GM21381 (cell line): ENCODE measurements at regions not wholly inside any gene's neighbourhood (a gene's known extent, or its start where the extent isn't known, plus 50 kb on each side); places are given as distances from the start of the nearest gene placed in this dataset.

Experiments used
- ATAC-seq: cut with Tn5 transposase; IDR thresholded peaks from one replicate; pipeline ENCODE4 v1.9.1; 2021; ENCODE audit warnings: mild to moderate bottlenecking, moderate library complexity; ENCODE audit not compliant: unreplicated experiment

DNA sequence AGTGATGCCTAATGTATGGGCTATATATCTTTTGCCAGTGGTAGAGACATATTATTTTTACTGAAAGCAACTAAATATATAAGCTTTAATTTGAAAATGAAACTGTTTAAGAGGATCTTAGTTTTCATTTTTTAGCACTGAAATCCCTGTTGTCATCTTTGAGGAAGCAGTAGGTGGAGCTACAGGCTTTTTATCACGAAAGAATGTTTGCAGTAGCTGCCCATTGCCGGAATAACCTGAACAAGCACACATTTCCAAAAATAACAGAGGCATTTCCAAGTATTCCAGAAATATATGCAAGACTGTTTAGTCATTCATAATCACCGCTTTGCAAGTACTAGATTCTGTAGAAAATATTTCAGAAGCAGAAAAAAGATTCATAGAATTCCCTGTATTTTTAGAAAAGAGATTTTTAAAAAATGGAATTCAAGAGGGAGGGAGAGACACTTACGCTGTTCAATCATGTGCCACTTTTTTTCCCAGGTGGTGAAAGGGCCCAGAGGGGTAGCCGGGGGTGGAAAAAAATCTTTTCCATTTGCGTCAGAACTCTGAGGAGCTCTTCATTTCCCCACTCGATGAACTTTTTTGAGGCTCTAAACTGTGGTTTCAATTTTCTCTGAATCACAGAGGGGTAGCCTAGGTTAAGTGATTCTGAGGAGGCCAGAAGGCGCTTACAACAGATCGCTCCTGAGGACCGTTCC, 142.5 kb upstream of the FERMT1 start:
- no peak for ATAC-seq

DNA sequence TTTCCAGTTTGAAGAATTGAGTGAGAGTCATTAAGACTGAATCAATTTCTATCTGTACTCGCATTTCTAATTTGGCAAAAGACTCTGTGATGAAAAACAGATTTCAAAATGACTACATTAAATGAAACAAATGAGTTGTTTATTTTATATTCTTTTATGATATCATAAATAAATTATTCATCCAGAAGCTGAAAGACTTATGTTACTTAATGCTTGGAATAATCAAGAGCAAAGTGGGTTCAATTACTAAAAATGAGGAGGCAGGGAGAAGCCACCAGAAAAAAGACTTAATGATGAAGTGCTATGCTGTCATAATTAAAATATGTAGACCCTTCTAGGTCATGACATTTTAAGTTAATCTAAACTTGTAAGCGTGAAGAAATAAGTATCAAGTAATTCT, 130.6 kb upstream of the FERMT1 start:
- ATAC-seq = no peak

DNA sequence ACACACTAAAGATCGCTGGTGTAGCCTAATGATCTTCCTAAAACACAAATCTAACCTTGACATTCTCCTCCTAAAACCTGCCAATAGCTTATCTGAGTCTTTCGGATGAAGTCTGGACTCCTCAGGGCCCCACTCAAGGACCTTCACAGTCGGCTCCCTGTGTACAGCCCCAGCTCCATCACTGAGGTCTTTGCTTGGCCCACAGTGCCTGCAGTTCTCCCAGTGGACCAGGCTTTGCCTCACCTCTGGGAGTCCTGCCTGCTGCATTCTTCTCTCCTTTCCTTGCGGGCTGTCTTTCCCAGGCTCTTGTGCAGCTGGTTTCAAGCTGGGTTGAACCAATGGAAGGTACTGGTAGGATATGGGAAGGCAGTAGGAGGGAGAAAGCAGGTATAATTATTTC, 122.6 kb upstream of the FERMT1 start:
- no peak for ATAC-seq

DNA sequence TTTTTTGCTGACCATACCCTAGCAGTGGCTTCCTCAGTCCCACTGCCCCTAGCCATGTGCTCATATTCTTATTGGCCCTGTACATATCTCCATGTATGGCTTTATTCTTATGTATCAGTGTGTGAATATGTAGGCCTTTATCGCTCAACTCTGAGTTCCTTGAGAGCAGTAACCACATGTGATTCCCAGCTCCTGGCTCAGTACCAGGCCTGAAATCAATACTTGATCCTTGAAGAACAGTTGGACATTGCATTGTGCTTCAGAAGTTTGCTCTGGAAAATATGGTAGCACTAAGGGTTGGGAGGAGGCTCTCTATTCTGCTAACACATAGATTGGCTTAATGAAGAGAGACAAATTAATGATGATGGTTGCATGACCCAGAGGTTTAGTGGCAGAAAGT, 118.8 kb upstream of the FERMT1 start:
- ATAC-seq = no peak

DNA sequence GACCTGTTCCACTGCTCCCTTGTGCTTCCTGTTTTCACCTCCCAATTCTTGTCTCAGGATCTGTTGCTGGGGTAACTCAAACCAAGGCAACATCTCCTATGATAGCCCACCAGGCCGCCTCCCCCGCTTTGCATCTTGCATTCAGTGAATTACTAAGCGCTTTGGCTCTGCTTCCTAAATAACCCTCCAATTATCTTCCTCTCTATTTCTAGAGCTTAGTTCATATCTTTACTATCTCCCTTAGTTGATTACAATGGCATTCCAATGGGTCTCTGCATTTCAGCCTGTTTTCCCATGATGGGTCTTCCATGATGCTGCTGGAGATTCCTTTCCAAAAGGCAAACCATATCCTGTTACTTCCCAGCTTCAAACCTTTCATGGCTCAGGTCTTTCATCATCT, 117.2 kb upstream of the FERMT1 start:
- ATAC-seq = no peak

DNA sequence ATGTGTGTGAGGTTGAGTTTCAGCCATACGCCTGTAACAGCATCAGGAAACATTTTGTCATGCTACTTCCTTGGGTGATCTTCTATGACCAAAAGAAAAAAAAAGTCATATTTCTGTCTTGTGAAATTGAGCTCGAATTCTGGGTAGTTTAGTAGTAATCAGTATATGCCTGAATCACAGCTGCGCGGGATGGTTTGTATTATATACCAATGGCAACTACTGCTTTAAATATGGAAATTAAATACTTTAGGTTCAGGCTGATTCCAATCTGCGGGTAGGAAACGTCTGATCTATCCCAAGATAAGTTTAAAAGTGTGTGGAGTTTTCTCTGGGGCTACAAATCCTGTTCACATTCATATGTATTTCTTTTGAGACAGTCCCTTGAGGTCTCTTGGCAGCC, 115.6 kb upstream of the FERMT1 start:
- ATAC-seq = no peak

DNA sequence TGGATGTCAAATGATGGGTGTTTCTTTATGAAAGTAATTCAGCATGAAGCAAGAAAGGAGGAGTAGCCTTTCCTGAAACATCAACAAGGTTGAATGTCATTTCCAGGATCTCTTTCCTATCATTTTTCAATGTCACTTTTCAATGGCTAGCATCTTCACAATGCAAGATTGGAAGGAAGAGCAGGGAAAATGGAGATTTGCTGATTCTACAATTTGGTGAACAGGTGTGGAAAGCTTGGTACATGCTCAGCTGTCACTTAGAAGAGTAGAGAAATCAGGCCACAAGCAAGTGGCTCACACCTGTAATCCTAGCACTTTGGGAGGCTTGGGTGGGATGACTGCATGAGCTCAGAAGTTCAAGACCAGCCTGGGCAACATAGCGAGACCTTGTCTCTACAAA, 112.7 kb upstream of the FERMT1 start:
- no peak for ATAC-seq

DNA sequence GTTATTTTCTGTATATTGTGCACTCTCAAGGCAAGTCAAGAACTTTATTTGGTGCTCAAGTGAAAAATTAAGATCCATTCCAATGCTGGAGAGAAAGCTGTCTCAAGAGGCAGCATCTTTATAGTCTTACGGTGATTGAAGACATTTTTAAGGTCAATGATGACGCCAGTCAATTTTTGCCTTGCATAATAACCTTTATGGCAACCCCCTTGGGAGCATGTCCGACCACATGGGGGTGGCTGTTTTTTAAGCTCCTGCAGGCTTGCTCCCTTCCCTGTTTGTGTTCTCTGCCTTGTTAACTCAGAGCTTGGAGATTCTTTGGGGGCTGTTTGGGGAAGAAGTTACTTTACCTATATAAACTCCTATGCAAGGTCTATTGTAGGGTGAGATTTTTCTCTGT, 109.6 kb upstream of the FERMT1 start:
- ATAC-seq = no peak

DNA sequence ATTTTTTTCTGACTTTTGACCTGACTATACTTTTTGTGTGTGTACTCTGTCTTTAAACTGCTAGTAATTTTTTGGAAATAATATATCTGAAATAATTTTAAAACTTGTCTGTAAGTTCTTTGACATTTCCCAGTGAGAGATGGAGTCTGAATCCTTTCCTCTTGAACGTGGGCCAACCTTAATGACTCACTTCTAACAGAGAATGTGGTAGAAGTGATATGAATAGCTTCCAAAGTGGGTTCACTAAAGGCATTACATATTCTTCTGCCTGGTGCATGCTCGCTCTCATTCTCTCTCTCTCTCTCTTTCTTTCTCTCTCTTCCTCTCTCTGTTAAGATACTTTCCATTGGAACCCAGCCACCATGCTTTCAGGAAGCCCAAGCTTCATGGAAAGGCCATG, 108.7 kb upstream of the FERMT1 start:
- ATAC-seq = no peak

DNA sequence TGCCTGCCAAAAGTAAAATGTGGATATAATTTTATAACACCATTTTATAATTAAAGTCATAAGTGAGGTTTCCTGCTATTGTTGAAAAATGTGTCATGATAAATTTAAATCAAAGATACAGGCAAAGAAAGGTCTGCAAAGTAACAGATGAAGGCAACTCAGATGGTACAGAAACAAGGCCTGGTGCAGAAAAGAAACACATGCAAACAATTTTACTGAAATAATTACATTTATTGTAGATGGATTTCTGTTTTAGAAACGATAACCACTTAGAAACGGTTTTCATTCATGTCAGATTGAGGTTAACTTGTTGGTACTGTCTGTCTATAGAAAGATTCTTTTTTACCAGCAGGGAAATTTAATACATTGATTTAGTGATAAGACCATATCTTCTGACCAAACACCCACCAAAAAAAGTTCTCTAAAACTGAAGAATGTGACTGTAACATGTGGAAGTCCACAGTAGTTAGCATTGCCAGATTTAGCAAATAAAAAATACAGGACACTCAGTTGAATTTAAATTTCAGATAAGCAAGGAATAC, 105.5 kb upstream of the FERMT1 start:
- no peak for ATAC-seq

DNA sequence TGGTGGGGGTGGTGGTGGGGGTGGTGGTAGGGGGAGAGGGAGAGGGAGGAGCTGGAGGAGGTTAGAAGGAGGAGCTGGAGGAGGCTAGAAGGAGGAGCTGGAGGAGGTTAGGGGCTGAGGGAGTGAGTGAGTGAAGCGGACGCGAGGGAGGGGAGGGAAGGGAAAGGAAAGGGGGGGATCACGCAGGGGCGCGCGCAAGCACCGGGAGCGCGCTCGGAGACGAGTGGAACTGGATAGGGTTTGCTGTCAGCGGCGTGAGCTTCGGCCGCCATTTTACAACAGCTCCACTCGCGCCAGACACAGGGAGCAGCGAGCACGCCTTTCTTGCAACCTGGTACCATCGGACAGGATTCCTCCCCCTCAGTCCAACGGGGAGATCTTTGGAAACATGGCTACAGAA, 90.5 kb upstream of the FERMT1 start:
- no peak for ATAC-seq

DNA sequence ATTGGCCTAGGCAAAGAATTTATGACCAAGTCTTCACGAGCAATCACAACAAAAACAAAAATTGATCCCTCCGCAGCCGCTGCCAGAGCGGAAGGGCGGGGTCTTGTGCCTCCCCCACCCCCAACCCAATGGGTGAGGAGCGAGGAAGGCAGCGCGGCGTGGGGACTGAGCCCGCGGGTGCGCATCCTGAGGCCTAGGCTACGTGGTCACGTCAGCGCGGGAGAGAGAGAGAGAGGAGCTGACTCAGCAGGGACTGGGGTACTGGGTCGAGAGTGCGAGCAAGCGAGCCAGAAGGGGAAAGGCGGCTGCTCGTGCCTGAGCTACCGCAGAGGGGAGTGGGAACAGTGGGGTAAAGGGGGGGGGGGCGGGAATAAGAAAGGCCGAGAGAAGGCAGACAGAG, 90.1 kb upstream of the FERMT1 start:
- no peak for ATAC-seq

DNA sequence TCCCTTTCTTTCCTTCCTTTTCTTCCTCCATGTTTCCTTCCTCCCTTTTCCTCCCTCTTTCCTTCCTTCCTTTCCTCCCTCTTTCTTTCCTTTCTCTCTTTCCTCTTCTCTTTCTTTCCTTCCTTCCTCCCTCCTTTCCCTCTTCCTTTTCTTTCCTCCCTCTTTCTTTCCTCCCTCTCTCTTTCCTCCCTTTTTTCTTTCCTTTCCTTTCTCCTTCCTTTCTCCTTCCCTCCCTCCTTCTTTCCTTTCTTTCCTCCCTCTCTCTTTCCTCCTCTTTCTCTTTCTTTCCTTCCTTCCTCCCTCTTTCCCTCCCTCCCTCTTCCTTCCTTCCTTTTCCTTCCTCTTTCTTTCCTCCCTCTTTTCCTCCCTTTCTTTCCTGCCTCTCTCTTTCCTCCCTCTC, 86.3 kb upstream of the FERMT1 start:
- ATAC-seq = no peak

DNA sequence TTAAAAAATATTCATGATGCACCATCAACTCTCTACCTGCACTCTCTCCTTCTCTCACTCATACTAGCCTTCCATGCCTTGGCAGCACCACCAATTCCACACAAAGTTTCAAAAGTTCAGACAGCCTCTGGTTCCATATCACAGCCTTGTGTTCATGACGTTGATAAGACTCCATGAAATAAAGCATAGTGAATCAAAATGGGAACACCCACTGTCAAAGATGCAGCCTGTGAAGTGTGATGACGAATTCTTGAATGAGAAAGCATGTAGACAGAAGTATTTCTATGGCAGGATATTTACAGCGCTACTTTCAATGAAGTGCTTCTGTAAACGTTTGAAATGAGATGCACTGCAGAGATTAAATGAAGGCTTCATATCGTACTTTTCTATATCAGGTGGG, 77.3 kb upstream of the FERMT1 start:
- no peak for ATAC-seq

DNA sequence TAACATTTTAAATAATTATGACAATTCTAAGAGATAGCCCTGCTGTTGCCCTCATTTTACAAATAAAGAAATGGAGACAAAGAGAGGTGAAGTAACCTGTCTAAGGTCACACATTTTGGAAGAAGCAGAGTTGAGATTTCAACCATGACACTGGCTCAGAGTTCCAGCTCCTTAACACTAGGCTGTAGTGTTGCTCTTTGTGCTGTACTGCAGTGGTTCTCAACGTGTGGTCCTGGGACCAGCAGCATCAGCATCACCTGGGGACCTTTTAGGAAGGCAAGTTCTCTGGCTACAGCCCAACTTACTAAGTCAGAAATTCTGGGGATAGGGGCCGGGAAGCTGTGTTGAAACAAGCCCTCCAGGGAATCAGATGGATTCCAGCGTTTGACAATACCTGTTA, 62.4 kb upstream of the FERMT1 start:
- no peak for ATAC-seq

DNA sequence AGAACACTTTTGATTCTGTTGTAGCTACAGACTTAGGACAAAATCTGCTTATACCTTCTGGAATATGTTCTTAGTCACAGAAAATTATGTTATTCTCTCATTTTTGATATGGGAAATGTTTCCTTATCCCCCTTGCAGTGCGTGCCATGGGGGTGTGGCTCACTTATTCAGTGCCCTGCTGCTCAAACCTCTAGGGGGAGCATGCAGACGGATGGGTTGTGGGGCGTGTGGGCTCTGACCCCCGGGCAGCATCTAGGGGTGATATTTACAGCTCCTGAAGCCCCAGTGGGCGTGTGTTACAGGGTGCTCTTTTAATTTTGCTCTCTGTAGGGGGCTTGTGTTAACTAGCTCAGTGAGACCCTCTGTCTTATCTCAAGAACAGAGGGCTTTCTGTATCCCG, 61.3 kb upstream of the FERMT1 start:
- ATAC-seq = no peak

DNA sequence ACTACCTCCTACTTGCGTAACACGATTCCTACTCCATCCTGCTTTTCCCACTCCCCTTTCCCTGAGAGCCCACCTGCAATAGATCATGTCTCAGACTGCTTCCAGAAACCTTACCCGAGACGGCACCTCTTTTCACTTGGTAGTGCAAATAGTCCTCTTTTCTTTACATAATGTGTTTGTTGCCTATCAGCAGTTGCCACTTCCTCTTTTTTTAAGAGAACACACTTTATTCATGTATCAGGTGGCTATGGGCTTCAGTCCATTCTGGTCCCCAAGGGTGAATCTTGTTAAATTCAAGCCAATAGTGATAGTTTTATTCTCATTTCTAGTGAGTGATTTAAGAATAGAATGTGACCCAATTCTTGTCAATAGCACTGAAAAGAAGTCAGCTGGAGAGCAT, 57.7 kb upstream of the FERMT1 start:
- ATAC-seq = no peak

DNA sequence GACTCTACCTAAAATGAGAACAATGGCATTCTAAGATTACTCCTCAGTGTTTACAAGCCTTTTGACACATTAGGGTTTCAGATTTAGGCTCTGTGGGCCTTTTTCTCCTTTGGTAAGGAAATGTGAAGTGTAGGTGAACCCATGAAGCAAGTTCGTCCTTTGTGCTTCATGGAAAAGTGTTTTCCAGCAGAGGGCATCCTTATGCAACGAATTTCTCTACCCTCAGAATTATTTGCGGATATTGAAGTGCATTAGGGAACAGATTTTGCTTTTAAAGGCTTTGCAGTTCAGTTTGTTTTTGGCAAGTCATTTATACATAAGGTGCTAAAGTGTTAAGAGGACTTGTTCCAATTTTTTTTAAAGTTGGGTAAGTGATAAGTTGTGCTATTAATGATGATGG, 55.7 kb upstream of the FERMT1 start:
- no peak for ATAC-seq

DNA sequence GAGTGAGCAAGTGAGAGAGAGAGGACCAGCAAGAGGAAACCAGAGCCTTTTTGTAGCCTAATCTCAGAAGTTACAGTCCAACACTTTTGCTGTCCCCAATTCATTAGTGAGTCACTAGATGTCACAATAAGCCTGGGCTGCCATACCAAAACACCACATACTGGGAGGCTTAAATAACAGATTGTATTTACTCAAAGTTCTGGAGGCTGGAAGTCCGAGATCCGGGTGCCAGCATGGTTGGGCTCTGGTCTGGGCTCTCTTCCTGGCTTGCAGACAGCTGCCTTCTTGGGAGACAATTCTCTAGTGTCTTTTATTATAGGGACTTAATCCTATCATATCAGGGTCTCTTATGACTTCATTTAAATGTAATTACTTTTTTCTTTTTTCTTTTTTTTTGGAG, 50.7 kb upstream of the FERMT1 start:
- ATAC-seq = no peak
